ENCODE measurements at regions not wholly inside any gene's neighbourhood (a gene's known extent, or its start where the extent isn't known, plus 50 kb on each side); places are given as distances from the start of the nearest gene placed in this dataset.

GRCh38 chr2:238523158-238524110, 96.7 kb downstream of the ASB1 start:
- TF ChIP-seq POLR2AphosphoS5 (IDR thresholded peaks at IDR 0.05; ENCODE audit: low read depth, low read length): no peak
- TF ChIP-seq CTCF (IDR thresholded peaks at IDR 0.05): no peak
- TF ChIP-seq SIN3A (IDR thresholded peaks at IDR 0.05; ENCODE audit: borderline replicate concordance, insufficient read depth, low read depth, low read length): no peak
